Uterus (tissue), 3 donors: ENCODE measurements at regions not wholly inside any gene's neighbourhood (a gene's known extent, or its start where the extent isn't known, plus 50 kb on each side); places are given as distances from the start of the nearest gene placed in this dataset.

Experiments
- DNase-seq, 2 donors: peaks; one replicate each; pipeline ENCODE4 v3.0.0-alpha.2; 2019 to 2020
- H3K27ac ChIP-seq, 2 donors: fragments of 200-600 bp; sonication (generic); 1 replicate in 1 of 2; 2 replicates in 1 of 2; pipeline ENCODE4 v1.5.1; 2016 to 2018
- H3K27me3 ChIP-seq, 2 donors: fragments of 200-600 bp; sonication (generic); one replicate each; pipeline ENCODE4 v1.5.1; 2018 to 2019; ENCODE audit warnings: control low read depth in 1 of 2
- H3K36me3 ChIP-seq, 2 donors: fragments of 200-600 bp; sonication (generic); one replicate each; pipeline ENCODE4 v1.5.1; 2019; ENCODE audit warnings: control low read depth in 1 of 2
- H3K4me1 ChIP-seq, 2 donors: fragments of 200-600 bp; sonication (generic); one replicate each; pipeline ENCODE4 v1.5.1; 2018 to 2019; ENCODE audit warnings: control low read depth in 1 of 2
- H3K4me3 ChIP-seq, 2 donors: fragments of 200-600 bp; sonication (generic); 1 replicate in 1 of 2; 2 replicates in 1 of 2; pipeline ENCODE4 v1.5.1; 2018 to 2019; ENCODE audit warnings: mild to moderate bottlenecking in 1 of 2
- H3K9me3 ChIP-seq, 2 donors: fragments of 200-600 bp; sonication (generic); one replicate each; pipeline ENCODE4 v1.5.1; 2019; ENCODE audit warnings: control low read depth in 1 of 2
- POLR2A ChIP-seq, 2 donors: fragments of 450-650 bp; IDR thresholded peaks; one replicate each; pipeline ENCODE4 v1.6.1; 2016; ENCODE audit warnings: antibody characterized with exemption in 2 of 2, mild to moderate bottlenecking in 1 of 2, moderate library complexity in 1 of 2
- intact Hi-C: fragments of 100-400 bp; cut with DNase I; formaldehyde crosslinking; loops from one replicate; pipeline ENCODE4 v1.15.1; 2023; ENCODE audit warnings: low total_unique reads
- TF ChIP-seq, protein P1 (sequence below), 4 experiments: fragments of 200-600 bp in 2 of 4; fragments of 450-650 bp in 2 of 4; sonication (generic) in 2 of 4; IDR thresholded peaks; one replicate each; pipeline ENCODE4 v1.5.1; 2016 to 2019; ENCODE audit warnings: antibody characterized with exemption in 4 of 4, mild to moderate bottlenecking in 2 of 4, moderate library complexity in 1 of 4
- donor health status: DM: yes; HTN: yes; CAD: no.

DNA sequence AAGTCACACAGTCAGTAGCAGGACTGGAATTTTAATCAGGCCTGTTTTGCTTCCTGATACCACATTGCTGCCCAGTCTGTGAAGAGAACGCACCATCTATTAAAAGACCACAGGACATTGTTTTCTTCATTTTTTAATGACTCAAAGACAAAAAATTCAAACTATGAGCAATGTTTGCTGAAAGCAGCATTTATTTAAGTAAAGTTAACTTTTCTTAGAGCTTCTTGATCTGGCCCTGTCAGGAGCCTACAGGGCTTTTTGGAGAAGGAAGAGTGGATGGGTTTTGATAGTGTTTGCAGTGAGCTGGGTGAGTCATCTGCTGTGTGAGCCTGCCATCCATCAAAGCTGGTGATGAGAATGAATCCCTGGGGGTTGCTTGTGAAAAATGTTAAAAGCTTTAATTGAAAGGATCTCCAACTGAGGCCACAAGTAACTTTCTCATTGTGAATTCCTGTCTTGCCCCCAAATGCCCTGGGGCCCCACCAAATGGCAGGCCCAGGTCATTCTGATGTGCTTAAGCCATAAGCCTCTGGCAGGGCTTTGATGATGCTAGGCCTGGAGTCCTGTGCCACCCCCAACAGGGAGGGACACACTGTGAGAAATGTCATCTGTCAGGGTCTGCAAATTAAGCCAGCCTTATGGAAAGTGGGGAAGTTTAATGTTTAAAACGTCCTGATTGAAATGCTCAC lies 136.2 kb upstream of the PFN2 start:
- no peak overlapping the region for H3K4me3 ChIP-seq
- no peaks in the 10 kb centered on the region for H3K27me3 ChIP-seq
- H3K27ac ChIP-seq: no peak overlapping the region
- H3K9me3 ChIP-seq: no peaks in the 10 kb centered on the region
- DNase-seq: no peak
- H3K36me3 ChIP-seq: no peaks in the 10 kb centered on the region
- no peak for TF ChIP-seq POLR2A (IDR thresholded peaks at IDR 0.05)
- TF ChIP-seq, protein P1, sequence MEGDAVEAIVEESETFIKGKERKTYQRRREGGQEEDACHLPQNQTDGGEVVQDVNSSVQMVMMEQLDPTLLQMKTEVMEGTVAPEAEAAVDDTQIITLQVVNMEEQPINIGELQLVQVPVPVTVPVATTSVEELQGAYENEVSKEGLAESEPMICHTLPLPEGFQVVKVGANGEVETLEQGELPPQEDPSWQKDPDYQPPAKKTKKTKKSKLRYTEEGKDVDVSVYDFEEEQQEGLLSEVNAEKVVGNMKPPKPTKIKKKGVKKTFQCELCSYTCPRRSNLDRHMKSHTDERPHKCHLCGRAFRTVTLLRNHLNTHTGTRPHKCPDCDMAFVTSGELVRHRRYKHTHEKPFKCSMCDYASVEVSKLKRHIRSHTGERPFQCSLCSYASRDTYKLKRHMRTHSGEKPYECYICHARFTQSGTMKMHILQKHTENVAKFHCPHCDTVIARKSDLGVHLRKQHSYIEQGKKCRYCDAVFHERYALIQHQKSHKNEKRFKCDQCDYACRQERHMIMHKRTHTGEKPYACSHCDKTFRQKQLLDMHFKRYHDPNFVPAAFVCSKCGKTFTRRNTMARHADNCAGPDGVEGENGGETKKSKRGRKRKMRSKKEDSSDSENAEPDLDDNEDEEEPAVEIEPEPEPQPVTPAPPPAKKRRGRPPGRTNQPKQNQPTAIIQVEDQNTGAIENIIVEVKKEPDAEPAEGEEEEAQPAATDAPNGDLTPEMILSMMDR (IDR thresholded peaks at IDR 0.05): no peak
- intact Hi-C loops: no loop called here
- H3K4me1 ChIP-seq: no peaks in the 10 kb centered on the region

GRCh38 chr3:150105886-150106612 lies 135.4 kb upstream of the PFN2 start:
- TF ChIP-seq POLR2A (IDR thresholded peaks at IDR 0.05): no peak
- TF ChIP-seq, protein P1 (IDR thresholded peaks at IDR 0.05): no peak
- no peaks in the 10 kb centered on the region for H3K36me3 ChIP-seq
- no peaks in the 10 kb centered on the region for H3K27me3 ChIP-seq
- no peak overlapping the region for H3K27ac ChIP-seq
- no peak overlapping the region for H3K4me3 ChIP-seq
- DNase-seq: no peak
- no peaks in the 10 kb centered on the region for H3K9me3 ChIP-seq
- H3K4me1 ChIP-seq: no peaks in the 10 kb centered on the region
- intact Hi-C loops: no loop called here

DNA sequence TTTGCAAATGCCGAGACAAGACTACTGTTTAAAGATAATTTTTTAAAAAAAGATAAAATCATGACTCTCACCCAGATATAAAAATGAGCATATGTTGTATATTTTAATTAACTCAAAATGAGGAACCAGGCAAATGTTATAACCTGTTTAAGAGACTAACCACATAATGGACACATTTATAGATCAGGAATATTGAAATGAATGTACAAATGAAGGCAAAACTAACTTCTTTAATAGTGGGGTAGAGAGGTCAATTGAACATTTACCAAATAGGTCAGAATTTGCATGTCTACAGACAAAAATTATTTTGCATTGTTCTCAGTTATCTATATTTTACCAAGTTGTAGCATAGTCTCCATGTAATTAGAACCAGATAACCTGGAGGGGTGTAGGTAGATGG lies 134.3 kb upstream of the PFN2 start:
- no peaks in the 10 kb centered on the region for H3K27me3 ChIP-seq
- DNase-seq: no peak
- no peak for TF ChIP-seq POLR2A (IDR thresholded peaks at IDR 0.05)
- TF ChIP-seq, protein P1 (IDR thresholded peaks at IDR 0.05): no peak
- no peaks in the 10 kb centered on the region for H3K36me3 ChIP-seq
- no peak overlapping the region for H3K4me3 ChIP-seq
- H3K9me3 ChIP-seq: no peaks in the 10 kb centered on the region
- H3K4me1 ChIP-seq: no peaks in the 10 kb centered on the region
- intact Hi-C loops: no loop called here
- H3K27ac ChIP-seq: no peak overlapping the region

GRCh38 chr3:150104564-150104963 lies 133.9 kb upstream of the PFN2 start:
- Histone ChIP-seq H3K4me1 (no peaks in the 10 kb centered on the region), H3K4me3 (no peak overlapping the region), H3K27ac (no peak overlapping the region), H3K36me3 (no peaks in the 10 kb centered on the region), H3K27me3 (no peaks in the 10 kb centered on the region), H3K9me3 (no peaks in the 10 kb centered on the region)
- DNase-seq: no peak
- intact Hi-C loops: no loop called here
- TF ChIP-seq, protein P1 (IDR thresholded peaks at IDR 0.05): no peak
- TF ChIP-seq POLR2A (IDR thresholded peaks at IDR 0.05): no peak

GRCh38 chr3:150101016-150101415 lies 130.3 kb upstream of the PFN2 start:
- no peak for DNase-seq
- intact Hi-C loops: no loop called here
- Histone ChIP-seq H3K4me3 (no peak overlapping the region), H3K9me3 (no peaks in the 10 kb centered on the region), H3K27ac (no peak overlapping the region), H3K36me3 (no peaks in the 10 kb centered on the region), H3K4me1 (no peaks in the 10 kb centered on the region), H3K27me3 (no peaks in the 10 kb centered on the region)
- TF ChIP-seq POLR2A (IDR thresholded peaks at IDR 0.05): no peak
- TF ChIP-seq, protein P1 (IDR thresholded peaks at IDR 0.05): no peak
